KG1 (cell line): ENCODE measurements at regions not wholly inside any gene's neighbourhood (a gene's known extent, or its start where the extent isn't known, plus 50 kb on each side); places are given as distances from the start of the nearest gene placed in this dataset.
"Not testable (repeated sequence)": the region's sequence is repeated elsewhere in the genome, so short reads cannot be mapped to it uniquely, and the experiment has no call there.

Experiments
- DNase-seq: peaks from one replicate; lab custom pipeline; 2025; lab: John Stamatoyannopoulos, UW

GRCh38 chr13:111501596-111502535 is 181.4 kb downstream of the TEX29 start:
- DNase-seq = not testable (repeated sequence)

GRCh38 chr13:111502957-111503356 is 182.5 kb downstream of the TEX29 start:
- DNase-seq = no peak

DNA sequence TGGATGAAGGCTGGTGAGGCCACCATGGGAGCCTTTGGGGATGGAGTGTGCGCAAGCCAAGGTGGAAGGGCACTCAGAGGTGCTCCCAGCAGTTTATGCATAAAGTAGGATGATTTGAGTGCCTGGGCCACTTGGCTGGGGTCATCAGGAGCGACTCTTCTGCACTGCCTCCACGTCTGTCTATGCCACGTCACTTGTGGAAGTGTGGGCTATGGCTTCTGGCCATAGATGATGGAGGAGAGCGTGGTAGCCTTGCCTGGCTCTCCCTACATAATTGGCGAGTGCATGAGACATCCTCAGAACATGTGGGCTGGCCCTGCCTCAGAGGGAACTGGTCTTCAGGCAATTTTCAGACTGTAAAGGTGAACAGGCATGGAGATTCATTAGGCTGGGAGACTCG is 182.9 kb downstream of the TEX29 start:
- no peak for DNase-seq

GRCh38 chr13:111503905-111504695 is 183.7 kb downstream of the TEX29 start:
- no peak for DNase-seq

DNA sequence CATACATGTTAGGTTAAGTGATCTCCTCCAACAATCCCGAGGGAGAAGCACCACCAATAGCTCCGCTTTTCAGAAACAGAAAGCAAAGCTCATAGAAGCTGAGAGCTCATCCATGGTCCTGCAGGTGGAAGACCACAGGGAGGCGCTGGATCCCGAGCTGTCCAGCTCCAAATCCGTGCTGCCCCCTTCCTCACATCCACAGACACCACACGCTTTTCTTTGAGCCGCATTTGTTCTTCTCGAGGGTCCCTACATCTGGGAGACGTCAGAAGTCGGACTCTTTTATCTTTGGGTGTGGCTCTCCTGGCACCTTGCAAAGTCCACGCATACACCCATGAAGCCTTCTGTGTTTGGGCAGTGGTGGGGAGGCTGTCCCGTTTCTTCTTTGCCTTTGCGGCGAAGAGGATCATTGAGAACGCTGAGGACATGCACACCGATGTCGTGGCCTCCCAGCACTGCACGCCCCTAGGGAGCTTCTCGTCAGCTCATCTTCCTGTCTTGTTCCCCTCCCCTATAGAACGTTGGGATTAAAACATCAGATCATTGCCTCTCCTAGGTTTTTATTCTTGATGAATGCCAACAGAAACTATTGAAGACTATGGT is 184.8 kb downstream of the TEX29 start:
- no peak for DNase-seq

DNA sequence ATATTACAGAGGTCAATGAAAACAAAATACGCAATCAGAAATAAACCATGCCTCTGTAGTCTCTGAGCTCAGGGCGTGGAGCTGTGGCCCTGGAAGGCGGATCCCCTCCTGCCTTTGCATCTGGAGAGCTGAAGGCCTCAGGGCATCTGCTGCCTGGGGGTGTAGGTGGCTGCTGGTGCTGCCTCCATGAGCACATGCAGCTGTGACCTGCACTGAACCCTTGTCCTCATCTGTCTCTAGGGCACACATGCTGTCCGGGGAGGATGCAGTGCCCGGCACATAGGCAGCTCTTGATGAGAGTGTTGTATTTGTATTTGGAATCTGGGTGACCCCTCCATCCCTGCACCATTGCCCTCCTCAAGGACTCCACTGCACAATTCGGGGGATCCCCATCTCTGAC is 185.7 kb downstream of the TEX29 start:
- DNase-seq = no peak

DNA sequence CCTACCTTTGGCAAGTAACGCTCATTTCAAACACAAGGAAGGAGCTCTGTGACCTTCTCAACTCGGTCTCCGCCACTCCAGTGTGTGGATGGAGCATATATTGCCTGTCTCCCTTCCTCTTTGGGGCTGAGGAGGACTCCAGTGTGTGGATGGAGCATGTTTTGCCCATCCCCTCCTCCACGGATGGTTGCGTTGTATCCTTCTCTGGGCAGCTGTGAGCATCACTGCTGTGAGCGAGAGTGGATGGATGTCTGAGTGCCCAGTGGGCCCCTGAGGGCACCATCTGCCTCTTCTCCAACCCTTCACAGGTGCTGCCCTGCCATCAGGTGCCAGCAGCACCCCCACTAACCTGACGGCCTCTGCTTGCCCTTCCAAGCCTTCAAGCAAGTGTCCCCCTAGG is 186.2 kb downstream of the TEX29 start:
- no peak for DNase-seq

GRCh38 chr13:111508164-111508870 is 187.9 kb downstream of the TEX29 start:
- no peak for DNase-seq

GRCh38 chr13:111508902-111509509 is 188.6 kb downstream of the TEX29 start:
- DNase-seq = no peak

- no peak for DNase-seq
Observed at GRCh38 chr13:111510502-111511218, 190.2 kb downstream of the TEX29 start.

- no peak for DNase-seq
Observed at GRCh38 chr13:111511219-111511732, 190.8 kb downstream of the TEX29 start.

- DNase-seq = no peak
Observed at GRCh38 chr13:111511805-111512504, 191.5 kb downstream of the TEX29 start.

- DNase-seq = no peak
Observed at GRCh38 chr13:111512707-111513106, 192.3 kb downstream of the TEX29 start.

DNA sequence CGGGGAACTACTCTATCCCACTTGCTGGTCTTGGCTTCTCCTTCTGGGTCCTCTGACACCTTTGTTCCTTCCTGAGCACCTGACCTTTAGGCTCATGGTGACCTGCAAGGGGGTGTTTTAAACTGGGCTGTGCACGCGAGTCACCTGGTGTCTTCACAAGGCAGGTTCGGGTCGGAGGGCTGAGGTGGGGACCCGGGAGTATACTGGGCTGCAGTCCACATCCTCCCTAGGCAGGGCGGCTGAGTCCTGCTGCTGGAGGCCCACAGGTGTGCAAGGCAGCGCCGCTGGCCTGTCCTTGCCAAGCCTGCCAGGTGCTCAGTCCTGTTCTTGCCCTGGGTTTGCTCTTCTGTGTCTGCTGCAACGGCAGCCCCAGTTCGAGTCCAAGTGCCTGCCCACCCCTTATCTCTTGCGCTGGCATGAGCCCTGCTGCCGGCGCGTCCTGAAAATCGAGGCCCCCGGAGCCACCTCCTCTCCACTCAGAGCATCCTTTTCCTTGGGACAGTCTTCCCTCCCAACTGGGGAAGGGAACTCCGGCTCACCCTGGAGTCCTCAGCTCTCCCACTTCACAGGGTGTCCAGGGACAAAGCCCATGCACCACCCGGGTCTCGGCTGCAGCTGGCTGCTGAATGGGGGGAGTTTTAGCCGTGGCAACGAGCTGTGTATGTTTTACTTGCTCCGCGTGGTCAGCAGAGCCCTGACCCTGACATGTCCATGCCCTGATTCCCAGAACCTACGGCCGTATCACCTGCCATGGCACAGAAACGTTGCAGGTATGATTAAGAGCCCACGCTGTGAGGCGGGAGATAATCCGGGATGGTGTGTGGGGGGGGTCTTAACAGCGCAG is 193.5 kb downstream of the TEX29 start:
- no peak for DNase-seq

DNA sequence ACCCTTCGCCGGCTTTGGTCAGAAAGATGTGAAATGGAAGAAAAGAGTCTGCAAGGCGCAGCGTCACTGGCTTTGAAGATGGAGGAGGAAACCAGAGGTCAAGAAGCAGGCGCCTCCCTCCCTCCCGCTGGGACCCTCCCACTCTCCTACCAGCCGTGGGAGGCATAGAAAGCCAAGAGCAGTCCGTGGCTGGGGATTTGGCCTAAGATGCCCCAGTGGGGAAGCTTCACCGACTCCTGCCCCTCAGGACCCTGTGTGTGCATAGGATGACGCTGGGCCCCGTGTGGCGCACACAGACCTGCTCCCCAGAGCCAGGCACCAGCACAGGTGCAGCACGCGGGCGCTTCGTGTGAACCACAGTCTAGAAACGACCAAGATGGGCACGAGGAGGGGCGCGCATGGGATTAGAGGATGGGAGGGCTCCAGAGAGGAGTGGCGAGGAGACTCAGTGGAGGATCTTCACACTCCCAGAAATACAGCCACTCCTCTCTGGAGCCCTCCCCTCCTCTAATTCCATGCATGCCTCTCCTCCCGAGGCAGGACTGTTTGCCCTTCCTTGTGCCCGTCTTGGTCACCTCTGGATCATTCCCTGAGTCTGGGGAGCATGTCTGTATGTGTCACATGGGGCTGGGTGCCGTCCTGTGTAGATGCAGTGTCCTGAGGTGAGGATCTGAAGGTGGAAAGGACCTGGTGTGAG is 194.3 kb downstream of the TEX29 start:
- DNase-seq = no peak

DNA sequence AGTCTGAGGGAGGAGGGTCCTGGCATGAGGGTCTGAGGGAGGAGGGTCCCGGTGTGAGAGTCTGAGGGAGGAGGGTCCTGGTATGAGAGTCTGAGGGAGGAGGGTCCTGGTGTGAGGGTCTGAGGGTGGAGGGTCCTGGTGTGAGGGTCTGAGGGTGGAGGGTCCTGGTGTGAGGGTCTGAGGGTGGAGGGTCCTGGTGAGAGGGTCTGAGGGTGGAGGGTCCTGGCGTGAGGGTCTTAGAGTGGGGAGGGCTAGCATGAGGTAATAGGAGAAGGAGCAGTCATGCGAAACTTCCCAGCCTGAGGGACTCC is 194.8 kb downstream of the TEX29 start:
- no peak for DNase-seq

GRCh38 chr13:111515635-111516034 is 195.2 kb downstream of the TEX29 start:
- DNase-seq = no peak
